Mammary epithelial cell (primary cell): ENCODE measurements at regions not wholly inside any gene's neighbourhood (a gene's known extent, or its start where the extent isn't known, plus 50 kb on each side); places are given as distances from the start of the nearest gene placed in this dataset.

Experiments used
- CTCF ChIP-seq, 2 donors: IDR thresholded peaks in 1 of 2; conservative IDR thresholded peaks in 1 of 2; 2 replicates each; pipeline ENCODE4 v1.5.1; 2011 to 2012; ENCODE audit warnings: inconsistent platforms in 2 of 2, low read length in 2 of 2, mild to moderate bottlenecking in 2 of 2, control low read depth in 1 of 2, low read depth in 1 of 2; ENCODE audit not compliant: insufficient read depth in 1 of 2; ENCODE audit errors: extremely low read depth in 1 of 2
- EZH2 ChIP-seq: IDR thresholded peaks from 2 replicates; pipeline ENCODE4 v1.6.1; 2012; ENCODE audit warnings: low read length, inconsistent platforms, borderline replicate concordance

GRCh38 chr20:60952861-60953260 is 299.2 kb upstream of the CDH4 start:
- TF ChIP-seq CTCF (conservative IDR thresholded peaks at IDR 0.05 in 1 of 2, IDR thresholded peaks at IDR 0.05 in 1 of 2; ENCODE audit: extremely low read depth in 1 of 2, insufficient read depth in 1 of 2, low read depth in 1 of 2, low read length in 2 of 2) (no peak), EZH2 (no peak)
